IgD-negative memory B cell (primary cell): ENCODE measurements at regions not wholly inside any gene's neighbourhood (a gene's known extent, or its start where the extent isn't known, plus 50 kb on each side); places are given as distances from the start of the nearest gene placed in this dataset.

Experiments
- H3K27ac Mint-ChIP-seq, 3 donors: one replicate each; pipeline ENCODE4 v1.8.0; 2020 to 2022; ENCODE audit warnings: mild to moderate bottlenecking in 3 of 3, mixed read lengths in 3 of 3, moderate library complexity in 1 of 3
- H3K27me3 Mint-ChIP-seq: one replicate; pipeline ENCODE4 v1.8.0; 2021; ENCODE audit warnings: mixed read lengths
- H3K36me3 Mint-ChIP-seq: one replicate; pipeline ENCODE4 v1.8.0; 2020; ENCODE audit warnings: mild to moderate bottlenecking, mixed read lengths
- H3K4me1 Mint-ChIP-seq, 3 donors: one replicate each; pipeline ENCODE4 v1.8.0; 2020 to 2022; ENCODE audit warnings: mixed read lengths in 3 of 3, mild to moderate bottlenecking in 1 of 3
- H3K4me3 Mint-ChIP-seq, 4 donors: one replicate each; pipeline ENCODE4 v1.8.0; 2020 to 2022; ENCODE audit warnings: mild to moderate bottlenecking in 4 of 4, mixed read lengths in 4 of 4, moderate library complexity in 3 of 4
- H3K9me3 Mint-ChIP-seq, 3 donors: one replicate each; pipeline ENCODE4 v1.8.0; 2020 to 2021; ENCODE audit warnings: mixed read lengths in 3 of 3, mild to moderate bottlenecking in 1 of 3

GRCh38 chr4:125811892-125812291, 497.1 kb downstream of the FAT4 start:
- no peaks in the 10 kb centered on the region for H3K36me3 Mint-ChIP-seq
- peaks cover 0 to 5% (median 2%) of the 10 kb centered on the region in 3 donors for H3K9me3 Mint-ChIP-seq
- H3K4me1 Mint-ChIP-seq, result peaks cover 0 to 1% (median 0%) of the 10 kb centered on the region in 3 donors
- H3K27ac Mint-ChIP-seq, result no peak overlapping the region
- H3K27me3 Mint-ChIP-seq, result no peaks in the 10 kb centered on the region
- H3K4me3 Mint-ChIP-seq, result no peak overlapping the region

DNA sequence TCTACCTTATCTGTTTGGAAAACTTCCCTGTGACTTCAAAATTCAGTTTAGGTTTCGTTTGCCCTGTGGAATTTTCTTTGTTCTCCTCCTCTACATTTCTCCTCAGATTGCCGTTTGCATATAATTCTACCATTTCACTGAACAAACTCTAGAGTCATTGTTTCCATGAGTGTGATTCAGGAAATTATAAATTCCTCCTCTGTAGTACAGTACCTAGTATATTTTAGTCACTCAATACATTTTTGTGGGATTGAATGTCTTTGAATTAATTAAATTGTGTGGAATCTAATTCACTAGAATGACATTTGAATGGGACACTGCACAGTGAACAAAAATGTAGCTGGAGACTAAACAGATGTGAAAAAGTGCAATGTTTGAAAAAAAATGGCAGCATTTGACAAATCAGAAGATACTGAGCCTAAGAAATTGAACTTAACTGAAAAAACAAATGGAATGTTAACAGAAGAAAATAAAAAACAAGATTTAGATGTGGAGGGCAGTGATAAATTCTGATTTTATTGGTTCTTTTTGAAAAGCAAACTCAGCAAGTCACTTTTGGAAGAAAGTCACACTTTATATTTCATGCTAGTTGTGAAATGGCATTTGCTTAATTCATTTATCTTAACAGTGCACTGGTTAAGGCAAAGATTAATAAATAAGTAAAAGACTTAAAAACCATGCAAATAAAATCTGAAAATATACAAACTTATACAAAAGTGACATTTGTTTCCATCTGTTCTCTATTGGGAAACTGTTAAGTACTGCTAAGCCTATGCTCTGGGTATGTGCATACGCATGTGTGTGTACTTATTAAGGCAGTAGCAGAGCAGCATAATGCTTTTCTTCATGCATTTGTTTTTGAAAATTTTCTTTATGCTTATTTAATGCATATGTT, 512.3 kb downstream of the FAT4 start:
- H3K9me3 Mint-ChIP-seq, result peaks cover 2 to 5% (median 3%) of the 10 kb centered on the region in 3 donors
- no peak overlapping the region for H3K4me3 Mint-ChIP-seq
- H3K27me3 Mint-ChIP-seq, result no peaks in the 10 kb centered on the region
- peaks cover 1% of the 10 kb centered on the region for H3K36me3 Mint-ChIP-seq
- no peak overlapping the region for H3K27ac Mint-ChIP-seq
- no peaks in the 10 kb centered on the region for H3K4me1 Mint-ChIP-seq

DNA sequence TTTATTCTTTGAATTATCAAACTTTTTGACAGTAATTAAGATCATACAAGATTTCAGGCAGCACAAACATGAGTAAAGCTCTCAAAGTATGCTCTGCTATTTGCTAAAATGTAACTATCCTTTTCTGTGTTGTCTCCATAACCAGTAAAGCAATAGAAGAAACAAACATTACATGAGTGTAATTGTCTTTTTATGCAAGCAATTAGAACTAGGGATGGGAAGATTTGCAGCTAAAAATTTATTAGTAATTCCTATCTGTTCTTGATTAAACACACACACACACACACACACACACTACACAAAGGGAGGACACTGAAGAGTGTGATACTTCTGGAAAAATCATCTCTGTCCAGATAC, 512.9 kb downstream of the FAT4 start:
- Mint-ChIP-seq H3K9me3 (peaks cover under 1 to 6% (median 2%) of the 10 kb centered on the region in 3 donors), H3K4me3 (no peak overlapping the region), H3K27me3 (no peaks in the 10 kb centered on the region)

DNA sequence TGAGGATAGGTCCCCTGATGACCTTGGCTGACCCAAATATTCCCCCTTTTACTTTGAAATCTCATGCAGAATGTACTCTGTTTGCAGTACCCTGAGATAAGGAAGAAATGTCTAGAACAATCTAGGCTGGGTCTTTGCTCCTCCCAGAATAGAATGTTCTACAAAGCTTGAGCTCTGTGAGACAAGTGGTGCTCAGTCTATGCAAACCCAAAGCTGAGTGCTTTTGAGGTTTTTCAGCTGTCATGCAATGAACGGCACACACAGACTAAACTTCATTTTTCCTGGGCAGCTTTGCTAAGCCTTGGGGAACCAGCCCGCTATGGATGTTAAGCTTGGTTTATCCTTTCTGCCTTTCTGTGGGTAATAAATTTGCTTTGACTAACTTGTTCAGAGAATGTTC, 513.6 kb downstream of the FAT4 start:
- Mint-ChIP-seq H3K9me3 (peaks cover under 1 to 6% (median 2%) of the 10 kb centered on the region in 3 donors), H3K4me3 (no peak overlapping the region), H3K27ac (no peak overlapping the region), H3K36me3 (peaks cover 1% of the 10 kb centered on the region), H3K4me1 (no peaks in the 10 kb centered on the region), H3K27me3 (no peaks in the 10 kb centered on the region)

More for the DNA sequence above, 512.9 kb downstream of the FAT4 start:
- Mint-ChIP-seq H3K36me3 (peaks cover 1% of the 10 kb centered on the region), H3K27ac (no peak overlapping the region), H3K4me1 (no peaks in the 10 kb centered on the region)

DNA sequence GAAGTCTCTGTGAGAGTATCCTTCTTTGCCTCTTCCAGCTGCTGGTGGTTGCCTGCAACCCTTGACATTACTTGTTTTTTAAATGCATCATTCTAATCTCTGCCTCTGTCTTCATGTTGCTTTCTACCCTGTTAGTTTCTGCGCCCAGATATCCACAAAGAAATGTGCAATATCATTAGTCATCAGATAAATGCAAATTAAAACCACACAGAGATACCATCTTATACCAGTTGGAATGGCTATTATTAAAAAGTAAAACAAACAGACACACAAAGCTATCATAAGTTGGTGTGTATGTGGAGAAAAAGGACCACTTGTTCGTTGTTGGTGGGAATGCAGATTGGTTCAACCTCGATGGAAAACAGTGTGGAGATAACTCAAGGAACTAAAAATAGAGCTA, 517.4 kb downstream of the FAT4 start:
- Mint-ChIP-seq H3K4me3 (no peak overlapping the region), H3K27ac (no peak overlapping the region), H3K4me1 (no peaks in the 10 kb centered on the region), H3K9me3 (peaks cover 0 to 6% (median 2%) of the 10 kb centered on the region in 3 donors), H3K27me3 (no peaks in the 10 kb centered on the region), H3K36me3 (peaks cover 1% of the 10 kb centered on the region)

DNA sequence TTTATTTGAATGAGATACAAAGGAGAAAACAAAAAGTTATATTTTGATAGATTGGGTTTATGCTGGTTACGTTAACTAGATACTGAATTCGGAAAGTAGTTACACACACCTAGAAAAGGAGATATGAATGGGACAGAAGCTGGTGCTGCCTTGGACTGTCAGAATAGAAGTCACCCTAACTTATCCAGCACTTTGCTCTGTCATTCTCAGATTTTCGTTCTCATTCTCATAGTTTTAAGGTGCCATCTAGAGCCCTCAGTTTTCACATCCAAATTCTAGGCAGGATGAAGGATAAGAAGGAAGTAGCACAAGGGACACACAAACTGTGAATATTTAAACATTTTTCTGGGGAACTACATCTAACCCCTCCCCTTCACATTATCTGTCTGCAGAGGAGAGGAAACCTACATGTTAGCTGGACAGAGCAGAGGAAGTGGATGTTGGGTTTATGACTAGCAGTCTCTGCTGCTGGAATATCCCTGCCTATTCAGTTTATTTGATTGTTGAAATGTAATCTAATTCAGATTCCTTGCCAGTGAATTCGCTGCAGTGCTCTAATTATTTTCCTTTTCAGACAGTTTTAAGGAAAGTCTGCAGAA, 521.9 kb downstream of the FAT4 start:
- Mint-ChIP-seq H3K27ac (no peak overlapping the region), H3K4me1 (no peaks in the 10 kb centered on the region), H3K9me3 (peaks cover 0 to 11% (median 2%) of the 10 kb centered on the region in 3 donors), H3K4me3 (no peak overlapping the region), H3K36me3 (no peaks in the 10 kb centered on the region), H3K27me3 (no peaks in the 10 kb centered on the region)

- Mint-ChIP-seq H3K9me3 (peaks cover 0 to 11% (median 0%) of the 10 kb centered on the region in 3 donors), H3K4me1 (no peaks in the 10 kb centered on the region), H3K27me3 (no peaks in the 10 kb centered on the region), H3K27ac (no peak overlapping the region), H3K4me3 (no peak overlapping the region), H3K36me3 (no peaks in the 10 kb centered on the region)
Observed at GRCh38 chr4:125837493-125838201, 522.9 kb downstream of the FAT4 start.

GRCh38 chr4:125838202-125838601, 523.4 kb downstream of the FAT4 start:
- H3K4me1 Mint-ChIP-seq, result no peaks in the 10 kb centered on the region
- H3K9me3 Mint-ChIP-seq, result peaks cover 0 to 11% (median 0%) of the 10 kb centered on the region in 3 donors
- no peaks in the 10 kb centered on the region for H3K27me3 Mint-ChIP-seq
- H3K4me3 Mint-ChIP-seq, result no peak overlapping the region
- no peaks in the 10 kb centered on the region for H3K36me3 Mint-ChIP-seq
- H3K27ac Mint-ChIP-seq, result no peak overlapping the region

- no peaks in the 10 kb centered on the region for H3K27me3 Mint-ChIP-seq
- no peak overlapping the region for H3K27ac Mint-ChIP-seq
- no peaks in the 10 kb centered on the region for H3K4me1 Mint-ChIP-seq
- H3K36me3 Mint-ChIP-seq, result no peaks in the 10 kb centered on the region
- no peak overlapping the region for H3K4me3 Mint-ChIP-seq
- peaks cover 0 to 5% (median 0%) of the 10 kb centered on the region in 3 donors for H3K9me3 Mint-ChIP-seq
Observed at GRCh38 chr4:125838924-125839323, 524.2 kb downstream of the FAT4 start.

DNA sequence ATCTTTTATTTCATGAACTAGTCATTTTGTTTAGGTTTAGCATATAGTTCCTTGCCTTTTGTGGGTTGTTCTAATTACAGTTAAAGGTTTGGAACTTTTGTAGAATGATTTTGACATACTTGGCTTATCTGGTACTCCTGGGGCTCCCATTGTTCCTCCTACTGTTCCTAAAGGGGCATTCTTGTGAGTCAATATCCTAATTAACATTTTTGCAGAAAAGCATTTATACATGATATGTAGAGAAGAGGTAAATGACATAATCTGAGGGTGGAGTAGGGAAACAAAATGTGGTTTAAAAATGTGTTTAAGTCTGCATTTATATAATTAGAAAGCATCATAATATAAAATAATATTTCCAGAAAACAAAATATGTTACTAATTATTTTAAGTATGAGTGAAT, 529.2 kb downstream of the FAT4 start:
- no peak overlapping the region for H3K4me3 Mint-ChIP-seq
- no peaks in the 10 kb centered on the region for H3K4me1 Mint-ChIP-seq
- H3K36me3 Mint-ChIP-seq, result no peaks in the 10 kb centered on the region
- peaks cover 0 to 8% (median 0%) of the 10 kb centered on the region in 3 donors for H3K9me3 Mint-ChIP-seq
- no peaks in the 10 kb centered on the region for H3K27me3 Mint-ChIP-seq
- no peak overlapping the region for H3K27ac Mint-ChIP-seq

DNA sequence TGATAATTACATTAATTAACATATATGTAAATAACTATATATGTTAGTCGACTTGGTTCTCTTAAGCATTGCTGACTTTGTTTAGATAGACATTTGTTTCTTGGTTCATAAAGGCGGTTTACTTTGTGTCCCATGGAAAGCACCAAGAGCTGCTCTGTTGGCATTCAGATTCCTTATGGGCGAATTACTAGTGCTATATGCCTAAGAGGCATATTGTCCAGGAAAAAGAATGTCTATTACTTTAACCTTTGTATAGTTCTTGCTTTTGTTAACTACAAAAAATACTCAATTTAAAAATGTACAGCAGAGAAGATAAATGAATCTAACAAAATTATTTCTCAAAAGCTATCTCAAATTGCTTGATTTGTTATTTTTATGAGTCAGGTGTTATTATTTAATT, 532.8 kb downstream of the FAT4 start:
- peaks cover 0 to 3% (median 0%) of the 10 kb centered on the region in 3 donors for H3K9me3 Mint-ChIP-seq
- H3K4me1 Mint-ChIP-seq, result no peaks in the 10 kb centered on the region
- H3K4me3 Mint-ChIP-seq, result no peak overlapping the region
- H3K27me3 Mint-ChIP-seq, result no peaks in the 10 kb centered on the region
- H3K27ac Mint-ChIP-seq, result no peak overlapping the region
- H3K36me3 Mint-ChIP-seq, result no peaks in the 10 kb centered on the region

- Mint-ChIP-seq H3K4me1 (no peaks in the 10 kb centered on the region), H3K4me3 (no peak overlapping the region), H3K27ac (no peak overlapping the region), H3K36me3 (no peaks in the 10 kb centered on the region), H3K9me3 (peaks cover 0 to 3% (median 0%) of the 10 kb centered on the region in 3 donors), H3K27me3 (no peaks in the 10 kb centered on the region)
Observed at GRCh38 chr4:125849869-125850268, 535.1 kb downstream of the FAT4 start.

DNA sequence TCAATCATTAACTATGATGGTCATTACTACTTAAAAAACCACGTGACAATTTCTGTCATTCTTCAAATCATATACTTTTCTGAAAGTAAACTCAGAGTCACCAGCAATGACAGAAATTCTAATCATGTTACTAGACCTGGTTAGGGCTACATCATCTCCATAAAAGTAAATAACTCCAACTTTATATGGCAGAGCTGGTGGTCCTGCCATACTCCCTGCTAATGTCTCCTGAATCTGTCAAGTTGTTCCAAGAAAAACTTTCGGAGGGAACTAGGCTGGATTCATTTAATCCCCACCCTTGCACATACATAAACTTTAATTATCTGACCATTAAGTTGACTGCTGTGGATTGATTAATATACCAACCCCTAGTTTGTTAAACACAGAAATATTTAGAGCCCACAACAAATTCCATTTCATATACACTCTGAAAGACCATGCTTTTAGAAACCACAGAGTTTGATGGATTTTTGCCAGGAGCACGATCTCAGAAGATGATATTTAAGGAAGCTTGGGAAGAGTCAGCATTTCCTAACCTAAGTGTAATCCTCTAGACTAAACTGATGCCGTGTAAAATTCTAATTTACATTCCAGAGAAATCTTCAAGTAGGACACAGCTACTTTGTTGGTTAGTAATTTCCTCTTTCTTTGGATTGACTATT, 577.0 kb downstream of the FAT4 start:
- H3K4me3 Mint-ChIP-seq, result no peak overlapping the region
- no peaks in the 10 kb centered on the region for H3K27me3 Mint-ChIP-seq
- H3K4me1 Mint-ChIP-seq, result no peaks in the 10 kb centered on the region
- no peak overlapping the region for H3K27ac Mint-ChIP-seq
- H3K36me3 Mint-ChIP-seq, result no peaks in the 10 kb centered on the region
- peaks cover 3 to 15% (median 4%) of the 10 kb centered on the region in 3 donors for H3K9me3 Mint-ChIP-seq

- H3K27me3 Mint-ChIP-seq, result no peaks in the 10 kb centered on the region
Observed at GRCh38 chr4:125904802-125905201, 590.0 kb downstream of the FAT4 start.

GRCh38 chr4:125911058-125911457, 596.3 kb downstream of the FAT4 start:
- no peaks in the 10 kb centered on the region for H3K4me1 Mint-ChIP-seq
- H3K36me3 Mint-ChIP-seq, result peaks cover 2% of the 10 kb centered on the region
- H3K4me3 Mint-ChIP-seq, result no peak overlapping the region
- no peak overlapping the region for H3K27ac Mint-ChIP-seq
- no peaks in the 10 kb centered on the region for H3K27me3 Mint-ChIP-seq
- H3K9me3 Mint-ChIP-seq, result peaks cover 0 to 11% (median 1%) of the 10 kb centered on the region in 3 donors

More at GRCh38 chr4:125904802-125905201, 590.0 kb downstream of the FAT4 start:
- Mint-ChIP-seq H3K4me1 (no peaks in the 10 kb centered on the region), H3K27ac (no peak overlapping the region), H3K36me3 (peaks cover 2% of the 10 kb centered on the region), H3K9me3 (peaks cover 0 to 11% (median 4%) of the 10 kb centered on the region in 3 donors), H3K4me3 (no peak overlapping the region)
